DMS53 treated with DMSO at 0.1 percent for 48 hours (cell line): ENCODE measurements at regions not wholly inside any gene's neighbourhood (a gene's known extent, or its start where the extent isn't known, plus 50 kb on each side); places are given as distances from the start of the nearest gene placed in this dataset.
"Not testable (repeated sequence)": the region's sequence is repeated elsewhere in the genome, so short reads cannot be mapped to it uniquely, and the experiment has no call there.

Experiments
- DNase-seq: peaks from one replicate; lab custom pipeline; 2025; ENCODE audit not compliant: unreplicated experiment; lab: John Stamatoyannopoulos, UW

DNA sequence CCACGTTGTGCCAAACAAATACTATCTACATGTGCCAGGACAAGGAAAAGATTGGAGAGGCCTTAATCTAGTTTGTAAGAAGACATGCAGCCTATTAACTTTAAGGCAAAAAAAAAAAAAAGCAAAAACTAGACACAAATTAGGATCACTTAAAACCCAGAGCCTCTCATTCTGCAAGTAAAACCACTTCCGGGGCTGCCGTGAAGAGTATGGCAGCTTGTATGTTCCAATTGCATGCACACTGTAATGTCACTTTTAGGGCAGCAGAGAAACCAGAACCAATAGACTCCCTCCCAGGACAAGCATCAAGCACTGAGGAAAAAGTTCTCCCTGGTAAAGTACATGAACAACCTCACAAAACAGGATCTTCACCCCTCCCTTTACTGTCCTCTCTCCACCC, 70.6 kb downstream of the RSL24D1 start:
- DNase-seq = no peak

DNA sequence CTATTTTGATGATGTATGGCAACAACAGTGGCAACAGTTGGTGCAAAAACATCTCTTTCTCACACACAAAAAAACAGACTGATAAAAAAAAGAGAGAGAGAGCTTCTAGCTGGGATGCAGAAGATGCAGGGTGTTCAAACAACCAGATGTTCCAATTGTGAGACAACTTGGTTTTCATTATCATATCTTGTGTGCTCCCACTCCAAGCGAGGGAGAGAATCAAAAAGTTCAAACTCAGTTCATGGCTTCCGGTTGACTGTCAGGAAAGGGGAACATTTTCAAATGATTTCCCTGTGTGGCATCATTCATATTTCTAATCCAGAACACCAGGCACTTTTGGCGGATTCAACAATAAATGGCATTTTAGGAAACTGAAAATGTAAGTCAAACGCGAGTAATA, 72.1 kb downstream of the RSL24D1 start:
- DNase-seq = no peak

DNA sequence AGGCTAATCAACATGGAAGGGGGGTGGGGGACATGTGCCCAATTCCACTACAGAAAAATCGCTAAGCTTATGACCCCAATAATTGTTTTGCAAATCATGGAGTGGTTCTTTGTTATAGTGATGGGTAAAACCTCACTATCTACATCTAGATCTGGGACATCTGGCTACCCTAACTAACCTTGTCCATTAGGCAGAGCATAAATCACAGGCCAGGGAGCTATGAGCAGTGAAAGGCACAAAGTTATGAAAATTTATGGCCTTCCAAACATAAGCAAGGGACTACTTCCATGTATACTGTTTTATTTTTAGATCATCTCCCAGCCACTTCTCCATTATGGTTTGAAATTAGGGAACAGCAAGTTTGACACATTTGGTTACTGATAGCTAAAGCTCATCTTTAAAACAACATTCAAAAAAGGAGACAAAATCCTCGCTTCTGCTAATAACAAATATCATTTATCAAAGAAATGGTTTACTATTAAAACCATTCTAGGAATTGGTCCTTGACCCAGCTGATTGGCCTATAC, 78.3 kb downstream of the RSL24D1 start:
- no peak for DNase-seq

DNA sequence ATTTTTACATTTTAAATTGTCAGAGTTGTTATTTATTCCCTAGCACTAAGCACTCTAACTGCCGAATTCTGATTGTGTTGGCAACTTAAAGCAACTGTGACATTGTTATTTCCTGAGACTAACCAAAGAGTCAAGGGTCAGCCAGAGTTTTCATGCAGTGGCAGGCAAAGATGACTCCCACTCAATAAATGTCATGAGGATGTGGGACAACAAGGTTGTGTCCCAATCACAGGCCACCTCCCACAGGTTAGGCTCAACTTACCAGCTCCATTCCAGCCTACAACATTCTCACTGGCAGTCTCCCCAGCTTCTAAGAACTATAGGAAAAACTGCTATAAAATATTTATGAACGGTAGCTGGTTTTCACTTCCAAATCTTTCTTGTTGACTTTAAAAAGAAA, 80.1 kb downstream of the RSL24D1 start:
- DNase-seq = no peak

DNA sequence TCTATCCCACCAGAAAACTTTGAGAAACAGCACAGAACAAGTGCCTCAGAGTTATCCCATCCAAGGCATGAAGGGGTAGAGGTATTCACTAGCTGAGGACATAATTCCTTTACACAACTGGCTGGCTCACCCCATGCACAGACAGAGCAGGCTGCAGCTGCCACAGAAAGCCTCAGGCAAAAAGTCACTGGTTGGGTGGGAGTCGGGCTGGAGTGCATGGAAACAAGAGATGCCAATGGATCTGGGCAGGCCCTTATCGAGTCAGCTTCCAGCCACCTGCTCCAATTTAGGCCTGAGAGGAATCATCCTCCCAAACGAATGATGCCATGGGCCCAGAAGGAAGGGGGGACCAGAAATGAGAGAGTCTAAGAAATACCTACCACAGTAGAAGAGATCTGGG, 83.0 kb downstream of the RSL24D1 start:
- DNase-seq = no peak

DNA sequence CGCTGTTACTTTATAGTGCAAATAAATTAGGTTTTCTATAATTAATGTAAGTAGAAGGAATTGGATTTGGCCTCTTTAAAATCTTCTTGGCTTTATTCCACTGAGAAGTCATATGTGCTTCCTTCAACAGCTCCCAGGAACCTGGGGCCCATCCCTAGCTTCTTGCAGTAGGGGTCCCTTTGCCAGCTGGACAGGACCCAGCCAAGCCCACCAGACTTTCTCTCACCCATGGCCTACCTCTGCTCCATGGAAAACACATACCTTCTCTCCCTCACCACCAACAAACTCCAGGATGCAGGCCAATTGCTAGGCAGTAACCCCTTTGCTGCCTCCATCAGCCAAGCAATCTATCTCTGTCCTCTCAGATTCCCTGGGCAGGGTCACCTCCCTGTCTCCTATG, 84.0 kb downstream of the RSL24D1 start:
- DNase-seq = no peak

DNA sequence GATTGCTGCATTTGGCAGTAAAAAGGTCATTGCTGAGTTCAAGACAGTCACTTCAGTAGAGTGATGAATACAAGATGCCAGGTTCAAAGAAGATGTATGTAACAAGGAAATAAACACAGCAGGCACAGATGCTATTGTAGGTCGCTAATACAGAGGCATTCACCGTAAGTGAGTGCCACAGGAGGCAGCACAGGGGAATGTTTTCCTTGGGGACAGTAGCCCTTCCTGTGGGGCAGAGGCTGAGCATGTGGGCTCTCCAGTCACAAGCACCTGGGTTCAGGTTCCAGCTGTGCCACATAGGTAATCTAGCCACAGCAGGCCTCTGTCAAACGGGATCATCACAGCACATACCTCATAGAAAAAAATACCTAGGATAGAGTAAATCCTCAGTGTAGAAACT, 86.3 kb downstream of the RSL24D1 start:
- DNase-seq = peak; percentile 5

DNA sequence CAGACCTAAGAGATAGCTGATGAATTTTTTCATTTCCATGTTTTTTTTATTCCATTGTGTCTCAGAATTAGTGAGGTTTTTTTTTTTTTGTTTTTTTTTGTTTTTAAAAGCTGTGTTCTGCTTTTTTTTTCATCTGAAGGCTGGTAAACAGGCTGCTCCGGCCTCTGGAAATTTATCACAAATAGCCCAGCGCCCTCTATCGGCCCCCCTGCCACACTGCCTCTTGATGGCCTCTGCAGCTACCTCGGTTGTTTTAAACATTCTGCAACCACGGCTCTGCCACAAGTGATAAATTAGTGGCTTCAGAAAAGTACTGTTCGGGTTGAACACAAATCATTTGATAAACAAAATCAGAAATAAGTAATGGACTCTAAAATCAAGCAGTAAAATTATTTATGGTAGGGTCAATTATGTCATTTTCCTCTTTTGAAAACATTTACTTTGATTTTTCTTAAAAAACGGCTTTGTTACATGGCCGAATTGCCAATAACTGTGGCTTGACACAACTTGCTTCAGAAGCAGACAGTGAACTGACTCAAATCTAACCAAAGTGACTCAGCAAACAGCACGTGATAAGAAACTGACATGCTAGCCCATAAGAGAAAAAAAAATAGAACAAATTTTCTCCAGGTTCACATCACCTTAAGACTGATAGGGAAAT, 87.8 kb downstream of the RSL24D1 start:
- peak; percentile 36 for DNase-seq

DNA sequence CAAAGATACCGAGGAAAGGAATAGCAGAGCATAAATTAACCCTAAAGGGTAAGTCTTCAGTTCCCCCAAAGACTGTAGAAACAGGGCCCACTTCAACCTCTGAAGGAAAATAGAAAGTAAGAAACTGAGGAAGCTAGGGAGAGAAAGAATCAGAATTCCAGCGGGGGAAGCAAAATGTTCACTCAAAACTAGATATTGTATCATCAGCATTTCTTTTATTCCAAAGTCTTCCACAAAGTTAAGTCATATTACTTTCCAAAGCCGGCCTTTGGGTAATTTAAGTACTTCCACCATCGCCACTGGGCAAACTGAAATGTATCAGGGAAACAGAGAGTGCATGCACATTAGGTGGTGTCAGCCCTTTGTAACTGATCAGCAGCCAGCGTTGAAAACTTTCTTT, 88.3 kb downstream of the RSL24D1 start:
- no peak for DNase-seq

DNA sequence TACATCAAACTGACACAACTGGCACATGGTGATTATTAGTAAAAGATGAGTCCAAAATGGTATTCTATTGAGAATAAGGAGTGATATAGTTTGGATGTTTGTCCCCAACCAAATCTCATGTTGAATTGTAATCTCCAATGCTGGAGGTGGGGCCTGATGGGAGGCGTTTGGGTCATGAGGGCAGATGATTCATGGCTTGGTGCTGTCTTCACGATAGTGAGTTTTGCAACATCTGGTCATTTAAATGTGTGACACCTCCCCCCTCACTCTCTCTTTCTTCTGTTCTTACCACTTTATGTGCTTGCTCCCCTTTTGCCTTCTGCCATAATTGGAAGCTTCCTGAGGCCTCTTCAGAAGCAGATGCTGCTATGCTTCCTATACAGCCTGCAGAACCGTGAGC, 90.6 kb downstream of the RSL24D1 start:
- no peak for DNase-seq

DNA sequence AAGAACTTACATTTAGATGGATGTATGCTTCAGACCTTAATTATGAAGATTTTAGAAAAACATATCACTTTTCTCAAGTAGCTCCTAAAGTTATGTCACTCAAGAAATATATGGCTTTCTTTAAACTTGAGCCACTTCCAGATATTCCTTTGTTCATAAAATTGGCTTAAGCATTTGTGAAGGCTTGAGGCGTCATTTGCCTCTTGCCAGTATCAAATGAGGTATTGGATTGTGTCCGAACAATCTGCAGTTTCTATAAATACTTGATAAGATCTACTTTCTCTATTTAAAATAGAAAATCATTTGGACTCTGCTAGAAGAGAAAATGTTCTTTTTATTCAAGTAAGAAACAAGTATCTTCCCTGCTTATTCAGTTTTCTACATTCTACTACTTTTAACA, 102.6 kb downstream of the RSL24D1 start:
- DNase-seq = no peak

DNA sequence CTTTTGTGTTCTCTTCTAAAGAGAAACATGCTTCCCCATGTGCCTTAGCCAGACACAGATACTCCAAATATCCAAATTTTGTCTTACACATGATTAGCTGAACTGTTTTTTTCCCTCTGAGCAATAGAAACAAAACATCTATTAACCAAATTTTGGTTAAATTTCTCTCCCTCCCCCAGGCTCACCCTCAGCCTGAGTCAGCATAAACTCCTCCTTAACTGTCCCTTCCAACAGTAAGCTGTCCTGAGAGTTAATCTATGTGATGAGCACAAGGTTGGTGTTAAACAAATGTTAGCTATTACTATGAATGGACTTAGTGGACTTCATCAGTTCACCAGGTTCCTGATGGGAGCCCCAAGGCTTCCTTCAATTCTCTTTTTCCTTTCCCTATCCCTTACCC, 108.5 kb downstream of the RSL24D1 start:
- no peak for DNase-seq

DNA sequence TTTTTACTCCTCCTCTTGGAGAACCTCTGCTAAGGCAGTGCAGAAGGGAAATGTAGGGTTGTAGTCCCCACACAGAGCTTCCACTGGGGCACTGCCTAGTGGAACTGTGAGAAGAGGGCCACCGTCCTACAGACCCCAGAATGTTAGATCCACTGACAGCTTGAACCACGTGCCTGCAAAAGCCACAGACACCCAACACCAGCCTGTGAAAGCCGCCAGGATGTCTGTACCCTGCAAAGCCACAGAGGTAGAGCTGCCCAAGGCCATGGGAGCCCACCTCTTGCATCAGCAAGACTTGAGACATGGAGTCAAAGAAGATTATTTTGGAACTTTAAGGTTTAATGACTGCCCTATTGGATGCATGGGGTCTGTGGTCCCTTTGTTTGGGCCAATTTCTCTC, 112.1 kb downstream of the RSL24D1 start:
- DNase-seq = no peak

DNA sequence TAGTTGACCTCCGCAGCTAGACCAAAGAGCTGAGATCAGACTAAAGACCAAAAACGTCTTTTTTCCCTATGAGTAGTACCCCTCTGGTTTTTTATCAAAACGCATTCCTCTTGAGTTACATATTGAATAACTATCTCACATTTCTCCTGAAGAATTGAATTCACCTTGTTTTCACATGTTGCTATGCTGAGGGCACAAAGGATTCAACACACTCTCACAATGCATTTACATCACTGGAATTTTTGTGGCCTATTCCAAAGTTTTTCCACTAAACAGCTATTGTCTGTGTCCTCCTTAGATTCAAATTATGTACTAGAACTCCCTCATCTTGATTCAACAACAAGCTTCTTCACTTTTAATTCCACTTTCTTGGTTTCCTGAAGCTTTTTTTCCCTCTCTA, 112.5 kb downstream of the RSL24D1 start:
- DNase-seq = no peak

DNA sequence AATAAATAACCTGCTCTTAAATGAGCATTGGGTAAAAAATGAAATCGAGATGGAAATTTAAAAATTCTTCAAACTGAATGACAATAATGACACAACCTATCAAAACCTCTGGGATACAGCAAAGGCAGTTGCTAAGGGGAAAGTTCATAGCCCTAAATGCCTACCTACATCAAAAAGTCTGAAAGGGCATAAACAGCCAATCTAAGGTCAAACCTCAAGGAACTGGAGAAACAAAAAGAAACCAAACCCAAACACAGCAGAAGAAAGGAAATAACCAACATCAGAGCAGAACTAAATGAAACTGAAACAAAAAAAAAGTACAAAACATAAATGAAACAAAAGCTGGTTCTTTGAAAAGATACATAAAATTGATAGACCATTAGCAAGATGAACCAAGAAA, 119.7 kb downstream of the RSL24D1 start:
- DNase-seq = not testable (repeated sequence)

DNA sequence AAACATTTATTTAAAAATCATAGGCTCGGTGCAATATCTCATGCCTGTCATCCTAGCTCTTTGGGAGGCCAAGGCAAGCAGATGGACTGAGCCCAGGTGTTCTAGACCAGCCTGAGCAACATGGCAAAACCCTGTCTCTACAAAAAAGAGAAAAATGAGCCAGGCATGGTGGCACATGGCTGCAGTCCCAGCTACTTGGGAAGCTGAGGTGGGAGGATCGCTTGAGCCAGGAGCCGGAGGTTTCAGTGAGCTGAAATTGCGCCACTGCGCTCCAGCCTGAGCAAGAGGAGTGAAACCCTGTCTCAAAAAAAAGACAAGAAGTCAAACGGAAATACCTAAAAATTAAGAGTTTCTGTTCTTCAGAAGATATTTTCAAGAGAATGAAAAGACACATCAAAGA, 122.3 kb downstream of the RSL24D1 start:
- no peak for DNase-seq

DNA sequence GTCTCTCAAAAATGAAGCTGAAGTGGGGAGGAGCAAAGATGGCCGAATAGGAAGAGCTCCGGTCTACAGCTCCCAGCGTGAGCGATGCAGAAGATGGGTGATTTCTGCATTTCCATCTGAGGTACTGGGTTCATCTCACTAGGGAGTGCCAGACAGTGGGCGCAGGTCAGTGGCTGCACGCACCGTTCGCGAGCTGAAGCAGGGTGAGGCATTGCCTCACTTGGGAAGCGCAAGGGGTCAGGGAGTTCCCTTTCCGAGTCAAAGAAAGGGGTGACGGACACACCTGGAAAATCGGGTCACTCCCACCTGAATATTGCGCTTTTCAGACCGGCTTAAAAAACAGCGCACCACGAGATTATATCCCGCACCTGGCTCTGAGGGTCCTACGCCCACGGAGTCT, 132.8 kb downstream of the RSL24D1 start:
- DNase-seq = not testable (repeated sequence)

DNA sequence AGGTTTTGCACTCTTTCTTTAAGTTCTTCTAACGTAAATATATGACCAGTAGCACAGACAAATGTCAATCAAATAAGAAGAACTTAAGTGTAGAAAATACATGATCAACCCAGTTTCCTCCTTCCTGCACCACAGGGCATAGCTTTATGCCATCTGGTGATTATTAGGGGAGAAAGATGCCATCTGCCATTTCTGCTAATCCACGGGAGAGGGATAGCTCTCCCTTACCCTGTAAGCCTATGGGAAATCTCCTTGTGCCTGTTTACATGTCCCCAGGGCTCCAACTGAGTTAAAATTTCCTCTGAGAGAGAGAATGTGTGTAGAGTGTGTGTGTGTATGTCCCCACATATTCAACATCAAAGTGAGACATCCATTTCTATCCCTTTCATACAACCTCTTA, 135.9 kb downstream of the RSL24D1 start:
- no peak for DNase-seq

DNA sequence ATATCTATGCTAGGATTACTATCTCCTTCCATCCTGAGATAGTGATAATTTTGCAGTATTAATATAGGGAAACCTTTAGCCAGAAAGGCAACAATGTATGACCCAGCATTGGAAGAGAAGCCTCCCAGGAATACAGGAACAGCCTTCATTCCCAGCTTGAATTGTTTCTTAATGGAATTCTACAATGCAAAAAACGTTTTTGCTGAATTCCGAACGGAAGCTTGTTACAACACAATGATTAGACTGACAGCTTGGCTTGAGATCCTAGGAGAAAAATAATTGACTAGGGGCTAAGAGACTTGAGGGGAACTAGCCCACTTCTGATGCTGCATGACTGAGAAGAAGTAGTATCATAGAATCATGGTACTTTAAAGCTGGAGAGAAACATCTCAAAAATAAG, 140.2 kb downstream of the RSL24D1 start:
- DNase-seq = no peak

DNA sequence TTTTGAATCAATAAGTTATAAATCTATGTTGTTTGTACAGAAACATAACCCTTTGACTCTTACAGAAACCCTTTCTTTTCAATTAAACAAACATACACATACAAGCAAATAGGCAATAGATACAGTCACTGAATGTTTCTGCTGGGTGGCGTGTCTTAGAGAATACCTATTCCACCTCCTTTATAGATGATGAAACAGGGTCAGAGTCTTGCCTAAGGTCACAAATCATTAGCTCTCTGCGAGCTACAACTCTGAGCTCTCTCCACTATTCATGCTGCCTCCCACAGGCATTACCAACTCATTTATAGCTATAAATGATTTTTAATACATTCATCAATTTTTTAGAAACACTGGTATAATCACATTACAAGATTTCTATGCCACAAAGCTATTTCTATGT, 152.6 kb downstream of the RSL24D1 start:
- DNase-seq = no peak

DNA sequence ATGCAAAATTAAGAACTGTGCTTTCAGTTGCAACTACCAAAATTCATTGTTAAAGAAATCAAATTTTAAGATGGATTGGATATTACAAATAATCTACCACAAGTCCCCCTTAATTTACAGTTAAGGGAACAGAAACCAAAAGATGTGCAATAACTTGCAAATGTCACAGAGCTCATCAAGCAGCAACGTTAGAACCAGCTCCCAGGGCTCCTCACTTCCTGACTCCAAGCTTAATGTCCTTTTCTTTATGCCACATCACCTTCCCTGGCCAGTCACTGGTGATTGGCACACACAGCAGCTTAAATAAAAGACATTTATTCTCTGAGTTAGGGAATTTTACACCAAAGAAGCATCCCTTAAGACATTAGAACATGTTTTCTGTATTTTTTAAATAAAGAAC, 159.7 kb downstream of the RSL24D1 start:
- no peak for DNase-seq

DNA sequence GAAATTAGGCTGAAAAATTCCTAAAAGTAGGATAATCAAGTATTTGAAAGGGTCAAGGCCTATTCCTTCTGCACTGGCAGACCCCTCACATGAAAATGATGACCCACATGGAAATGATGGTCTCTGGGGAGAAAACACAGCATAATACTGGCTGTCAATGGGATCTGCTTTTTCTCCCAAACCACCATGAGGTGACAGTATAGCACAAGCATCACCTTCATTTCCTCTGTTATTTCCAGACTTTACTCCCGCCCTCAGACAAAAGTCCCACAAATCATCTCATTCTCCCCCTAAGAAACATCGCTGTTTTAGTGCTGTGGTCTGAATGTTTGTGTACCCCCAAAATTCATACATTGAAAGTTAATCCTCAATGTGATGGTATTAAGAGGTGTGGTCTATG, 161.0 kb downstream of the RSL24D1 start:
- DNase-seq = no peak

DNA sequence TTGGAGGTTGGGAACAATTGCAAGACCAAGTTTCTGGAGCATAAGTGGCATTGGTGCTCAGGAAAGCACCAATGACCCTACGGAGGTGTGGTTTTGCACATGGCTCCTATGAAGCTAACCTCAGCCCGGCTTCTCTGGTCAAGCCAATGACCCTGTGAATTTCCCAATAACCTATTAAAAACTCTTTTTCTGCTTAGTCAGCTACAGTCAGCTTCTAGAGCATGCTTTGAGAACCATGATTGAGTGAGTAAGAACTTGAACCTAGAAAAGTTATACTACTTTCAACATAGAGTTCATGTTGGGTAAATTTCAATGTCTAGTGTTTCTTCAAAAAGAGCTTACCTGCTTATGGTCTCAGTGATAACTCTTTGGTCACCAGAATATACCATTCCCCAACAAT, 163.2 kb downstream of the RSL24D1 start:
- no peak for DNase-seq
